ENCODE measurements at regions not wholly inside any gene's neighbourhood (a gene's known extent, or its start where the extent isn't known, plus 50 kb on each side); places are given as distances from the start of the nearest gene placed in this dataset.

DNA sequence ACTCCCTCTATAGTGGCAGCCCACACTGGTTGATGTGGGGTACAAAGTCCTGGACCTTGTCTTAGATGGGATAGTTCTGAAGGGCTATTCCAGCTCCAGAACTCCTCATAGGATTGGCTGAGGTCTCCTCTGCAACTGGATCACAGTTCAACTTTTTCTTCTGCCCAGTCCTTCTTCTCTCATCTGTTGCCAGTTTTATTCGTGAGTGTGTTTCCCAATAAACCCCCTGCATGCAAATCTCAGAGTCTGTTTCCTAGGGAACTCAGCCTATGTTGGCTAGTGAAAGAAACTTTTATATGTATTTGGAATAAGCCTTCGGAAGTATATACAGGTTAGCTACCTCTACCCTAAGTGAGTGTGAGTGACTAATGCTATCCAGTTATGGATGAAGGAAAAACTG lies 823.4 kb downstream of the SLC4A3 start:
- TF ChIP-seq FOXJ3 (CRISPR knock-in tag; IDR thresholded peaks at IDR 0.05; ENCODE audit: borderline replicate concordance) (no peak), MXD4 (CRISPR knock-in tag; IDR thresholded peaks at IDR 0.05; ENCODE audit: borderline replicate concordance) (no peak), CREB1 (CRISPR knock-in tag; IDR thresholded peaks at IDR 0.05) (no peak)
- no peak for ATAC-seq
- ChIA-PET CTCF (no interaction called here), POLR2A (no interaction called here)
- no peak for DNase-seq (ENCODE audit: low spot score)
- Mint-ChIP-seq H3K36me3 (no peaks in the 10 kb centered on the region), H3K9me3 (peaks cover 24% of the 10 kb centered on the region), H3K4me3 (no peak overlapping the region), H3K27ac (no peak overlapping the region), H3K4me1 (peaks cover 4% of the 10 kb centered on the region), H3K27me3 (ENCODE audit: low read depth) (no peaks in the 10 kb centered on the region)

DNA sequence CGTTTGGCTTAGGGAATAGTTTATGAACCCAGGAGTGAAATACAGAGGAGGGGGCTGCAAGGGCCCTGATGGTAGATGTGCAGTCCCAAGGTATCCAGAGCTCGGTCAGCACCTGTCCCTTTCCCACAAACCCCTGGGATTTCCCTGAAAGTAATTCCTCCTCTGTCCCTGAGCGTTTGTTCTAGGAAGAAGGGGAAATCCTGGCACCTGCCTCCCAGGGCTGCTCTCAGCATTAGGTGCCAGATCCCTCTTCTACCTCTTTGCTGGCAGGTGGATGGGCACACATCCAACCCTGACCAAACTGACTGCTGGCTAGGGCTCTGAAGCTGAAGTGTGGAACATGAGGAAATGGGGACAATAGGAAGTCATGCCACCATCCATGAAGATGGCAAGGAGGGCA lies 824.0 kb downstream of the SLC4A3 start:
- Mint-ChIP-seq H3K27ac (no peak overlapping the region), H3K36me3 (no peaks in the 10 kb centered on the region), H3K9me3 (peaks cover 24% of the 10 kb centered on the region), H3K27me3 (ENCODE audit: low read depth) (no peaks in the 10 kb centered on the region), H3K4me1 (no peaks in the 10 kb centered on the region), H3K4me3 (no peak overlapping the region)
- POLR2A ChIA-PET, result no interaction called here
- TF ChIP-seq CREB1 (CRISPR knock-in tag; IDR thresholded peaks at IDR 0.05) (no peak), CREM (CRISPR knock-in tag; IDR thresholded peaks at IDR 0.05) (no peak), GRHL2 (CRISPR knock-in tag; IDR thresholded peaks at IDR 0.05; ENCODE audit: insufficient replicate concordance, severe bottlenecking) (no peak), ERG (CRISPR knock-in tag; IDR thresholded peaks at IDR 0.05) (no peak), NR1H2 (CRISPR knock-in tag; IDR thresholded peaks at IDR 0.05) (no peak)
- TF ChIP-seq, protein P1, sequence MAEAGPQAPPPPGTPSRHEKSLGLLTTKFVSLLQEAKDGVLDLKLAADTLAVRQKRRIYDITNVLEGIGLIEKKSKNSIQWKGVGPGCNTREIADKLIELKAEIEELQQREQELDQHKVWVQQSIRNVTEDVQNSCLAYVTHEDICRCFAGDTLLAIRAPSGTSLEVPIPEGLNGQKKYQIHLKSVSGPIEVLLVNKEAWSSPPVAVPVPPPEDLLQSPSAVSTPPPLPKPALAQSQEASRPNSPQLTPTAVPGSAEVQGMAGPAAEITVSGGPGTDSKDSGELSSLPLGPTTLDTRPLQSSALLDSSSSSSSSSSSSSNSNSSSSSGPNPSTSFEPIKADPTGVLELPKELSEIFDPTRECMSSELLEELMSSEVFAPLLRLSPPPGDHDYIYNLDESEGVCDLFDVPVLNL (CRISPR knock-in tag; IDR thresholded peaks at IDR 0.05; ENCODE audit: borderline replicate concordance, low read depth), result no peak
- TF ChIP-seq, protein P2, sequence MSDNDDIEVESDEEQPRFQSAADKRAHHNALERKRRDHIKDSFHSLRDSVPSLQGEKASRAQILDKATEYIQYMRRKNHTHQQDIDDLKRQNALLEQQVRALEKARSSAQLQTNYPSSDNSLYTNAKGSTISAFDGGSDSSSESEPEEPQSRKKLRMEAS (CRISPR knock-in tag; IDR thresholded peaks at IDR 0.05), result no peak
- CTCF ChIA-PET, result no interaction called here
- no peak for ATAC-seq
- no peak for DNase-seq (ENCODE audit: low spot score)

GRCh38 chr2:220452561-220452960 lies 825.1 kb downstream of the SLC4A3 start:
- CTCF ChIA-PET, result interaction anchor here (0.6 kb wide), 1 partner anchor 16 kb away, joined by 3 read pairs; no protein-coding TSS in a partner anchor
- Mint-ChIP-seq H3K36me3 (no peaks in the 10 kb centered on the region), H3K27ac (no peak overlapping the region), H3K27me3 (ENCODE audit: low read depth) (no peaks in the 10 kb centered on the region), H3K9me3 (peaks cover 14% of the 10 kb centered on the region), H3K4me1 (no peaks in the 10 kb centered on the region), H3K4me3 (no peak overlapping the region)
- TF ChIP-seq MYBL2 (CRISPR knock-in tag; IDR thresholded peaks at IDR 0.05) (no peak), EMX1 (CRISPR knock-in tag; IDR thresholded peaks at IDR 0.05) (no peak), ATF2 (CRISPR knock-in tag; IDR thresholded peaks at IDR 0.05; ENCODE audit: borderline replicate concordance, low read depth) (no peak), GTF2I (CRISPR knock-in tag; conservative IDR thresholded peaks at IDR 0.05) (no peak), NR3C1 (CRISPR knock-in tag; conservative IDR thresholded peaks at IDR 0.05; ENCODE audit: low read depth) (no peak), MXD4 (CRISPR knock-in tag; IDR thresholded peaks at IDR 0.05; ENCODE audit: borderline replicate concordance) (no peak), CREB1 (CRISPR knock-in tag; IDR thresholded peaks at IDR 0.05) (no peak), ATF1 (CRISPR knock-in tag; IDR thresholded peaks at IDR 0.05) (no peak)
- TF ChIP-seq, protein P1 (CRISPR knock-in tag; IDR thresholded peaks at IDR 0.05; ENCODE audit: borderline replicate concordance, low read depth), result no peak
- TF ChIP-seq, protein P3, sequence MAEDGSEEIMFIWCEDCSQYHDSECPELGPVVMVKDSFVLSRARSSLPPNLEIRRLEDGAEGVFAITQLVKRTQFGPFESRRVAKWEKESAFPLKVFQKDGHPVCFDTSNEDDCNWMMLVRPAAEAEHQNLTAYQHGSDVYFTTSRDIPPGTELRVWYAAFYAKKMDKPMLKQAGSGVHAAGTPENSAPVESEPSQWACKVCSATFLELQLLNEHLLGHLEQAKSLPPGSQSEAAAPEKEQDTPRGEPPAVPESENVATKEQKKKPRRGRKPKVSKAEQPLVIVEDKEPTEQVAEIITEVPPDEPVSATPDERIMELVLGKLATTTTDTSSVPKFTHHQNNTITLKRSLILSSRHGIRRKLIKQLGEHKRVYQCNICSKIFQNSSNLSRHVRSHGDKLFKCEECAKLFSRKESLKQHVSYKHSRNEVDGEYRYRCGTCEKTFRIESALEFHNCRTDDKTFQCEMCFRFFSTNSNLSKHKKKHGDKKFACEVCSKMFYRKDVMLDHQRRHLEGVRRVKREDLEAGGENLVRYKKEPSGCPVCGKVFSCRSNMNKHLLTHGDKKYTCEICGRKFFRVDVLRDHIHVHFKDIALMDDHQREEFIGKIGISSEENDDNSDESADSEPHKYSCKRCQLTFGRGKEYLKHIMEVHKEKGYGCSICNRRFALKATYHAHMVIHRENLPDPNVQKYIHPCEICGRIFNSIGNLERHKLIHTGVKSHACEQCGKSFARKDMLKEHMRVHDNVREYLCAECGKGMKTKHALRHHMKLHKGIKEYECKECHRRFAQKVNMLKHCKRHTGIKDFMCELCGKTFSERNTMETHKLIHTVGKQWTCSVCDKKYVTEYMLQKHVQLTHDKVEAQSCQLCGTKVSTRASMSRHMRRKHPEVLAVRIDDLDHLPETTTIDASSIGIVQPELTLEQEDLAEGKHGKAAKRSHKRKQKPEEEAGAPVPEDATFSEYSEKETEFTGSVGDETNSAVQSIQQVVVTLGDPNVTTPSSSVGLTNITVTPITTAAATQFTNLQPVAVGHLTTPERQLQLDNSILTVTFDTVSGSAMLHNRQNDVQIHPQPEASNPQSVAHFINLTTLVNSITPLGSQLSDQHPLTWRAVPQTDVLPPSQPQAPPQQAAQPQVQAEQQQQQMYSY (CRISPR knock-in tag; IDR thresholded peaks at IDR 0.05), result no peak
- ATAC-seq (no peak), DNase-seq (ENCODE audit: low spot score) (no peak)
- POLR2A ChIA-PET, result no interaction called here

Data from WTC11 (cell line).